GM23338 (cell line): ENCODE measurements at regions not wholly inside any gene's neighbourhood (a gene's known extent, or its start where the extent isn't known, plus 50 kb on each side); places are given as distances from the start of the nearest gene placed in this dataset.

Experiments
- EZH2 ChIP-seq: fragments of 200-600 bp; sonication (generic); IDR thresholded peaks from one replicate; pipeline ENCODE4 v1.8.0; 2017; ENCODE audit warnings: antibody characterized with exemption, mild to moderate bottlenecking, low read depth; ENCODE audit not compliant: unreplicated experiment
- EZH2phosphoT487 ChIP-seq: fragments of 200-600 bp; sonication (generic); IDR thresholded peaks from one replicate; pipeline ENCODE4 v1.8.1; 2018; ENCODE audit warnings: antibody characterized with exemption; ENCODE audit not compliant: unreplicated experiment
- JUNB ChIP-seq: IDR thresholded peaks from one replicate; pipeline ENCODE4 v1.6.1; 2016; ENCODE audit warnings: antibody characterized with exemption; ENCODE audit not compliant: unreplicated experiment
- NANOG ChIP-seq: IDR thresholded peaks from 2 replicates; pipeline ENCODE4 v1.6.1; 2016; ENCODE audit warnings: antibody characterized with exemption, borderline replicate concordance
- POLR2AphosphoS5 ChIP-seq: IDR thresholded peaks from 2 replicates; pipeline ENCODE4 v1.6.1; 2016; ENCODE audit warnings: antibody characterized with exemption, low read depth
- ZNF331 ChIP-seq: fragments of 250-450 bp; sonication (Bioruptor Pico); IDR thresholded peaks from 2 replicates; pipeline ENCODE4 v1.5.0; 2020; ENCODE audit warnings: low read depth, mild to moderate bottlenecking, moderate library complexity
- ZNF462 ChIP-seq: fragments of 250-450 bp; sonication (Bioruptor Pico); IDR thresholded peaks from 2 replicates; pipeline ENCODE4 v1.5.0; 2020; ENCODE audit warnings: mild to moderate bottlenecking, moderate library complexity
- TF ChIP-seq, protein P1 (sequence below), 2 experiments: fragments of 200-600 bp in 1 of 2; sonication (generic) in 1 of 2; conservative IDR thresholded peaks; 2 replicates each; pipeline versions ENCODE4 v1.5.1 to v1.6.1; 2016 to 2017; ENCODE audit warnings: antibody characterized with exemption in 2 of 2, low read depth in 2 of 2, mild to moderate bottlenecking in 2 of 2, moderate library complexity in 1 of 2
- TF ChIP-seq, protein P2 (sequence below): IDR thresholded peaks from 2 replicates; pipeline ENCODE4 v1.6.1; 2016; ENCODE audit warnings: antibody characterized with exemption

GRCh38 chr13:33348366-33348765 lies 62.8 kb upstream of the STARD13 start (continued):
- TF ChIP-seq ZNF462 (CRISPR knock-in tag) (no peak), JUNB (no peak), EZH2 (no peak), NANOG (no peak), EZH2phosphoT487 (no peak), POLR2AphosphoS5 (no peak), ZNF331 (CRISPR knock-in tag) (no peak)
- TF ChIP-seq, protein P1, sequence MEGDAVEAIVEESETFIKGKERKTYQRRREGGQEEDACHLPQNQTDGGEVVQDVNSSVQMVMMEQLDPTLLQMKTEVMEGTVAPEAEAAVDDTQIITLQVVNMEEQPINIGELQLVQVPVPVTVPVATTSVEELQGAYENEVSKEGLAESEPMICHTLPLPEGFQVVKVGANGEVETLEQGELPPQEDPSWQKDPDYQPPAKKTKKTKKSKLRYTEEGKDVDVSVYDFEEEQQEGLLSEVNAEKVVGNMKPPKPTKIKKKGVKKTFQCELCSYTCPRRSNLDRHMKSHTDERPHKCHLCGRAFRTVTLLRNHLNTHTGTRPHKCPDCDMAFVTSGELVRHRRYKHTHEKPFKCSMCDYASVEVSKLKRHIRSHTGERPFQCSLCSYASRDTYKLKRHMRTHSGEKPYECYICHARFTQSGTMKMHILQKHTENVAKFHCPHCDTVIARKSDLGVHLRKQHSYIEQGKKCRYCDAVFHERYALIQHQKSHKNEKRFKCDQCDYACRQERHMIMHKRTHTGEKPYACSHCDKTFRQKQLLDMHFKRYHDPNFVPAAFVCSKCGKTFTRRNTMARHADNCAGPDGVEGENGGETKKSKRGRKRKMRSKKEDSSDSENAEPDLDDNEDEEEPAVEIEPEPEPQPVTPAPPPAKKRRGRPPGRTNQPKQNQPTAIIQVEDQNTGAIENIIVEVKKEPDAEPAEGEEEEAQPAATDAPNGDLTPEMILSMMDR (conservative IDR thresholded peaks at IDR 0.05; ENCODE audit: low read depth in 2 of 2), result no peak
- TF ChIP-seq, protein P2, sequence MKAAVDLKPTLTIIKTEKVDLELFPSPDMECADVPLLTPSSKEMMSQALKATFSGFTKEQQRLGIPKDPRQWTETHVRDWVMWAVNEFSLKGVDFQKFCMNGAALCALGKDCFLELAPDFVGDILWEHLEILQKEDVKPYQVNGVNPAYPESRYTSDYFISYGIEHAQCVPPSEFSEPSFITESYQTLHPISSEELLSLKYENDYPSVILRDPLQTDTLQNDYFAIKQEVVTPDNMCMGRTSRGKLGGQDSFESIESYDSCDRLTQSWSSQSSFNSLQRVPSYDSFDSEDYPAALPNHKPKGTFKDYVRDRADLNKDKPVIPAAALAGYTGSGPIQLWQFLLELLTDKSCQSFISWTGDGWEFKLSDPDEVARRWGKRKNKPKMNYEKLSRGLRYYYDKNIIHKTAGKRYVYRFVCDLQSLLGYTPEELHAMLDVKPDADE, result no peak
